Calu3 (cell line): ENCODE measurements at regions not wholly inside any gene's neighbourhood (a gene's known extent, or its start where the extent isn't known, plus 50 kb on each side); places are given as distances from the start of the nearest gene placed in this dataset.

ENCODE experiments used
- BruUV-seq: library from RNA; stranded (reverse); fragments of 400-500 nt; replicated peaks from 2 replicates; lab custom pipeline; 2021; lab: Mats Ljungman, UMichigan
- CTCF ChIA-PET: fragments of 300-600 bp; sonication (Branson Sonifier 250); formaldehyde crosslinking; loops from one replicate; lab custom pipeline; 2022; ENCODE audit warnings: antibody characterized with exemption; lab: Charles Lee
- DNase-seq: peaks from one replicate; pipeline ENCODE4 v3.0.0; 2022
- H3K27ac Mint-ChIP-seq: one replicate; pipeline ENCODE4 v1.8.0; 2022; ENCODE audit warnings: mixed read lengths; ENCODE audit not compliant: unreplicated experiment
- H3K27me3 Mint-ChIP-seq: one replicate; pipeline ENCODE4 v1.8.0; 2022; ENCODE audit warnings: mixed read lengths; ENCODE audit not compliant: unreplicated experiment
- H3K36me3 Mint-ChIP-seq: one replicate; pipeline ENCODE4 v1.8.0; 2022; ENCODE audit warnings: mild to moderate bottlenecking, moderate library complexity, mixed read lengths; ENCODE audit not compliant: insufficient read depth, unreplicated experiment
- H3K4me1 Mint-ChIP-seq: one replicate; pipeline ENCODE4 v1.8.0; 2022; ENCODE audit warnings: mild to moderate bottlenecking, low read depth, mixed read lengths; ENCODE audit not compliant: unreplicated experiment
- H3K4me3 Mint-ChIP-seq: one replicate; pipeline ENCODE4 v1.8.0; 2022; ENCODE audit warnings: mild to moderate bottlenecking, low read depth, moderate library complexity, mixed read lengths; ENCODE audit not compliant: unreplicated experiment
- H3K9me3 Mint-ChIP-seq: one replicate; pipeline ENCODE4 v1.8.0; 2022; ENCODE audit warnings: low read depth, mixed read lengths; ENCODE audit not compliant: unreplicated experiment
- intact Hi-C: fragments of 100-400 bp; cut with micrococcal nuclease; formaldehyde crosslinking; loops from one replicate; pipeline ENCODE4 v1.10.0; 2022; ENCODE audit not compliant: unreplicated experiment
- TF ChIP-seq, protein P1 (sequence below): fragments of 200-600 bp; IDR thresholded peaks from one replicate; pipeline ENCODE4 v1.8.0; 2022; ENCODE audit warnings: antibody characterized with exemption; ENCODE audit not compliant: unreplicated experiment

GRCh38 chr2:139454251-139454650 lies 674.1 kb upstream of the NXPH2 start:
- Mint-ChIP-seq H3K4me3 (no peak overlapping the region), H3K36me3 (no peaks in the 10 kb centered on the region), H3K4me1 (no peaks in the 10 kb centered on the region), H3K9me3 (peaks cover 2% of the 10 kb centered on the region), H3K27me3 (no peaks in the 10 kb centered on the region), H3K27ac (no peak overlapping the region)
- no peak for DNase-seq
- no TSS peak for BruUV-seq
- CTCF ChIA-PET: no interaction called here
- intact Hi-C loops: no loop called here
- TF ChIP-seq, protein P1, sequence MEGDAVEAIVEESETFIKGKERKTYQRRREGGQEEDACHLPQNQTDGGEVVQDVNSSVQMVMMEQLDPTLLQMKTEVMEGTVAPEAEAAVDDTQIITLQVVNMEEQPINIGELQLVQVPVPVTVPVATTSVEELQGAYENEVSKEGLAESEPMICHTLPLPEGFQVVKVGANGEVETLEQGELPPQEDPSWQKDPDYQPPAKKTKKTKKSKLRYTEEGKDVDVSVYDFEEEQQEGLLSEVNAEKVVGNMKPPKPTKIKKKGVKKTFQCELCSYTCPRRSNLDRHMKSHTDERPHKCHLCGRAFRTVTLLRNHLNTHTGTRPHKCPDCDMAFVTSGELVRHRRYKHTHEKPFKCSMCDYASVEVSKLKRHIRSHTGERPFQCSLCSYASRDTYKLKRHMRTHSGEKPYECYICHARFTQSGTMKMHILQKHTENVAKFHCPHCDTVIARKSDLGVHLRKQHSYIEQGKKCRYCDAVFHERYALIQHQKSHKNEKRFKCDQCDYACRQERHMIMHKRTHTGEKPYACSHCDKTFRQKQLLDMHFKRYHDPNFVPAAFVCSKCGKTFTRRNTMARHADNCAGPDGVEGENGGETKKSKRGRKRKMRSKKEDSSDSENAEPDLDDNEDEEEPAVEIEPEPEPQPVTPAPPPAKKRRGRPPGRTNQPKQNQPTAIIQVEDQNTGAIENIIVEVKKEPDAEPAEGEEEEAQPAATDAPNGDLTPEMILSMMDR: no peak

GRCh38 chr2:139439100-139439499 lies 658.9 kb upstream of the NXPH2 start:
- CTCF ChIA-PET: no interaction called here
- Mint-ChIP-seq H3K4me3 (no peak overlapping the region), H3K27me3 (no peaks in the 10 kb centered on the region), H3K9me3 (peaks cover 3% of the 10 kb centered on the region), H3K4me1 (no peaks in the 10 kb centered on the region), H3K36me3 (no peaks in the 10 kb centered on the region), H3K27ac (no peak overlapping the region)
- DNase-seq: no peak
- TF ChIP-seq, protein P1: no peak
- intact Hi-C loops: no loop called here
- no TSS peak for BruUV-seq

DNA sequence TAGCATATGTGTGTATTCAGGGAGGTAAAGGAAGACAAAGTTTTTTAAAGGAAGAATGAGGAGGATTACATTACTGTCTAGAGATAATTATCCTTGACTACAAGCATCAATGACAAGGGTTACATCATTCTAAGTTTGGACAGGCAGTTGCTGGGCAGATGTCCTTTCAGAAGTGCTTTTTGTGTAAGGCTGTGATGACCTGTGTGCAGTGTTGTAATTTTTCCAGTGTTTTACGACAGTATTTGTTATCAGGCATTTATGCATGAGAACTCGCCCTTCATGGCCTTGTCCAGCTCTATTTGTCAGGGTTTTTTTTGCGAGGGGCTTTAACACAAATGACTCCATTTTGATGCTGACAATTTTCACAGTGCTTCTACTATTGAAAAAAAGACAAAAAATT lies 658.3 kb upstream of the NXPH2 start:
- no TSS peak for BruUV-seq
- Mint-ChIP-seq H3K27me3 (no peaks in the 10 kb centered on the region), H3K27ac (no peak overlapping the region), H3K36me3 (no peaks in the 10 kb centered on the region), H3K9me3 (peaks cover 3% of the 10 kb centered on the region), H3K4me3 (no peak overlapping the region), H3K4me1 (no peaks in the 10 kb centered on the region)
- no peak for DNase-seq
- TF ChIP-seq, protein P1: no peak
- CTCF ChIA-PET: no interaction called here
- intact Hi-C loops: no loop called here

DNA sequence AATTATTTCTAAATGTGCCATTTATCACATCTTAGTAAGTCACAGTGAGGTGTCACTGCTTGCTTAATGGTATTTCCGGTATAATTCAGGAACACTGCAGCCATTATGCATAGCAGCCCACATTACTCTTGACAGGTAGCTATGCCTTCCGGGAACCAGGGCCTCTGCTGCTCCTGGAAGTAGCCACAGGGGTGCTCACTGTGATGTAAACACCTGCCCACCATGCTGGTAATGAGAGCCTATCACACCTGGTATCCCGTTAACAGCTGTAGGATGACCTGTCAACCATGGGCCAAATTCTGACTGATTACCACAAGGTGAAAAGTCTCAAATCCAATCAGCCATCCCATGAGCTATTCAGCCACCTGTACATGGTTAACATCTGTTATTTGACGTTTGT lies 647.0 kb upstream of the NXPH2 start:
- Mint-ChIP-seq H3K9me3 (peaks cover 10% of the 10 kb centered on the region), H3K4me1 (no peaks in the 10 kb centered on the region), H3K27ac (no peak overlapping the region), H3K27me3 (no peaks in the 10 kb centered on the region), H3K36me3 (no peaks in the 10 kb centered on the region), H3K4me3 (no peak overlapping the region)
- TF ChIP-seq, protein P1: no peak
- DNase-seq: no peak
- intact Hi-C loops: no loop called here
- CTCF ChIA-PET: no interaction called here
- BruUV-seq: no TSS peak
